Epidermal melanocyte (primary cell): ENCODE measurements at regions not wholly inside any gene's neighbourhood (a gene's known extent, or its start where the extent isn't known, plus 50 kb on each side); places are given as distances from the start of the nearest gene placed in this dataset.
"Not testable (repeated sequence)": the region's sequence is repeated elsewhere in the genome, so short reads cannot be mapped to it uniquely, and the experiment has no call there.

Source experiments
- DNase-seq: peaks from one replicate; pipeline ENCODE4 v3.0.0; 2011; ENCODE audit warnings: low spot score; ENCODE audit not compliant: insufficient read length

GRCh38 chr1:217921126-217921904 is 290.2 kb downstream of the SPATA17 start:
- no peak for DNase-seq

GRCh38 chr1:217924924-217925323 is 293.8 kb downstream of the SPATA17 start:
- DNase-seq, result no peak

GRCh38 chr1:217929213-217929885 is 298.2 kb downstream of the SPATA17 start:
- DNase-seq, result peak; percentile 56

GRCh38 chr1:217943361-217943760 is 312.2 kb downstream of the SPATA17 start:
- no peak for DNase-seq

- no peak for DNase-seq
Observed at GRCh38 chr1:217944550-217944949, 313.4 kb downstream of the SPATA17 start.

- DNase-seq, result no peak
Observed at GRCh38 chr1:217946511-217946910, 315.4 kb downstream of the SPATA17 start.

- DNase-seq, result no peak
Observed at GRCh38 chr1:217948741-217949140, 317.6 kb downstream of the SPATA17 start.

- no peak for DNase-seq
Observed at GRCh38 chr1:217953330-217953729, 322.2 kb downstream of the SPATA17 start.

- DNase-seq, result no peak
Observed at GRCh38 chr1:217953922-217954321, 322.8 kb downstream of the SPATA17 start.

GRCh38 chr1:217955723-217956122 is 324.6 kb downstream of the SPATA17 start:
- no peak for DNase-seq

- no peak for DNase-seq
Observed at GRCh38 chr1:217965156-217965786, 319.8 kb upstream of the RRP15 start.

GRCh38 chr1:217968085-217968484 is 317.0 kb upstream of the RRP15 start:
- DNase-seq, result no peak

GRCh38 chr1:217969428-217969827 is 315.7 kb upstream of the RRP15 start:
- DNase-seq, result no peak

- no peak for DNase-seq
Observed at GRCh38 chr1:217977943-217978342, 307.1 kb upstream of the RRP15 start.

- DNase-seq, result no peak
Observed at GRCh38 chr1:217981430-217981829, 303.7 kb upstream of the RRP15 start.

GRCh38 chr1:217982331-217983050 is 302.6 kb upstream of the RRP15 start:
- no peak for DNase-seq

GRCh38 chr1:217983051-217983375 is 302.1 kb upstream of the RRP15 start:
- DNase-seq, result no peak

- no peak for DNase-seq
Observed at GRCh38 chr1:217985641-217986040, 299.5 kb upstream of the RRP15 start.

GRCh38 chr1:217989510-217989909 is 295.6 kb upstream of the RRP15 start:
- DNase-seq, result no peak

GRCh38 chr1:217993439-217993838 is 291.7 kb upstream of the RRP15 start:
- DNase-seq, result no peak

- not testable (repeated sequence) for DNase-seq
Observed at GRCh38 chr1:218008296-218008695, 276.8 kb upstream of the RRP15 start.

- DNase-seq, result not testable (repeated sequence)
Observed at GRCh38 chr1:218015106-218015505, 270.0 kb upstream of the RRP15 start.
